Myocyte (in vitro differentiated cells): ENCODE measurements at regions not wholly inside any gene's neighbourhood (a gene's known extent, or its start where the extent isn't known, plus 50 kb on each side); places are given as distances from the start of the nearest gene placed in this dataset.
"Not testable (repeated sequence)": the region's sequence is repeated elsewhere in the genome, so short reads cannot be mapped to it uniquely, and the experiment has no call there.

Source experiments
- DNase-seq: peaks from one replicate; pipeline ENCODE4 v3.0.0-alpha.2; 2012; ENCODE audit warnings: low read depth

DNA sequence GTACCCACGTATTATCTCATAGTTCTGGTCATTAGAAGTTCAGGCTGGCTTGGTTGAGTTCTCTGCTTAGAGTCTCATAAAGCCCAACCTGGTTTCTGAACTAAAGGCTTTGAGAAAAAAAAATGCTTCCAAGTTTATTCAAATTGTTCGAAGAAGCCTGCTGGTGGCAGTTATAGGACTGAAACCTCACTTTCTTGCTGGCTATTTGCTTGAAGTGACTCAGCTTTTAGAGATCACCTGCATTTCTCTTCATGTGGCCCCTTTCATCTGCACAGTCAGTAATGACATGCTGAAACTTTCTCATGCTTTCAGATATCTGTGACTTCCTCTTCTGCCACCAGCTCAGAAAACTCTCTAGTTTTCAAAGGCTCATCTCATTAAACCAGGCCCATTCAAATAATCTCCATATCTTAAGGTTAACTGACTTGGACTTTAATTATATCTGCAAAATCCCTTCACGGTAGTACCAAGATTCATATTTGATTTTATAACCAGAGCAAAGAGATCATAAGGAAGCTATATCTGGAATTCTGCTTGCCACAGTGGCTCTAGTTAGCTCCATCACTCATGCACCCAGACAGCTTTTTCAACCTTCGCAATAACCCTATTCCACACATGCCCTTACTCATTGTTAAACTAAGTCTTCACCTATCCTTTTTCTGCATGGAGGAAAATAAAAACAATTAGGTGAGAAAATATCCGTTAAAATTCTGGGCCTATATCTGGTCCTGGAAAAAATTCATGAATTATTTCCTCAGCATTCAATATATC, 433.8 kb upstream of the CBLB start:
- DNase-seq = no peak

DNA sequence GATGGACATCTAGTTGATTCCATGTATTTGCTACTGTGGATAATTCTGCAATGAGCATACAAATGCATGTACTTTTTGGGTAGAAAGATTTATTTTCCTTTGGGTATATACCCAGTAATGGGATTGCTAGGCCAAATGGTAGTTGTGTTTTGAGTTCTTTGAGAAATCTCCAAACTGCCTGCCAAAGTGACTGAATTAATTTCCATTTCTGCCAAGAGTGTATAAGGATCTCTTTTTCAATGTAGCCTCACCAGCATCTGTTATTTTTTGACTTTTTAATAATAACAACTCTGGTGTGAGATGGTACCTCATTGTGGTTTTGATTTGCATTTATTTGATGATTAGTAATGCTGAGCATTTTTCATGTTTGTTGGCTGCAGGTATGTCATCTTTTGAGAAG, 435.0 kb upstream of the CBLB start:
- DNase-seq = no peak

DNA sequence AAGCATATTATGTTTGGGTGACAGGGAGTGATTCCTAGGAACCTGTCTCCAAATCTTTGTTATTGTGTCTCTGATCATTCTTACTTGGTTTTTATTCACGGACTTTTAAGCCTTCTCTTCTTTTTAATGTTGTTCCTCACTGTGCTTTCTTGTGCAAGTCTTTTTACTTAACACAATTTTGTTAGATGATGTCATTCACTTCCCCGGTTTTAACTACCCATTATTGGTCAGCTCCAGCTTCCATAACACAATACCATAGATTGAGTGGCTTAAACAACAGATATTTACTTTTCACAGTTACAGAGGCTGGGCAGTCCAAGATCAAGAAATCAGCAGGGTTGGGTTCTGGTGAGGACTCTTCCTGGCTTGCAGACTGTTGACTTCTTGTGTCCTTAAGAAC, 436.3 kb upstream of the CBLB start:
- DNase-seq = no peak

DNA sequence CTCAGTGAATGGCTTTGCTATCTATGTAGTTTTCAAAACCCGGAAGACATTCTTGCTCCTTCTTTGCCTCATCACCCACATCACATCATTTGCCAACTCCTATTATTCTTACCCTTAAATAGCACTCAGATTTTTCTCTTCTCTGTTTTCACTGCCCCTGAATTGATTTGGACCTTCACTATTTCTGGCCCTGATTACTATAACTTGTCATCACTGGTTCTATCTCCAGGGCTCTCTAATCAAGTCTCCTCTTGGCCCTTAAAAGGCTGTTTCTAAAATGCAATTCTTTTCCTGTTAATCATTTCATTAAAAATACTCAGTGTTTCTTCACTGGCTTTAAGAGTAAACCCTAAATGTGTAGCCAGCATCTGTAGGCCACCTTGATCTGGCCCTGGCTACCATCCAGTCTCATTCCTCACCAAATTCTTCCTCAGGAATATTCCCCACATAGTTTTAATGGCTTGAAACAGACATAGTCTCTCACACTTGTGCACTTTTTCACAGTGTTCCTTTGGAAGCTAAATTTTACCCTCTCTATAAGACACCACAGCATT, 437.1 kb upstream of the CBLB start:
- DNase-seq = no peak

GRCh38 chr3:106309274-106309673, 440.5 kb upstream of the CBLB start:
- DNase-seq = no peak

DNA sequence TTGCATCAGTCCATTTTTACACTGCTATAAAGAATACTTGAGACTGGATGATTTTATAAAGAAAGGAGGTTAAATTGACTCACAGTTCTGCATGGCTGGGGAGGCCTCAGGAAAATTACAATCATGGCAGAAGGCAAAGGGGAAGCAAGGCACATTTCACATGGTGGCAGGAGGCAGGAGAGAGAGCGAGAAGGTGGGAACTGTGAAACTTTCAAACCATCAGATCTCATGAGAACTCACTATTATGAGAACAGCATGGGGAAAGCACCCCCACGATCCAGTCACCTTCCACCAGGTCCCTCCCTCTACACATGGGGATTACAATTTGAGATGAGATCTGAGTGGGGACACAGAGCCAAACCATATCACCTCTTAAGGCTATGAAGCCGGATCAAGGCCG, 441.0 kb upstream of the CBLB start:
- not testable (repeated sequence) for DNase-seq

- DNase-seq = no peak
Observed at GRCh38 chr3:106317141-106318055, 448.6 kb upstream of the CBLB start.

GRCh38 chr3:106321438-106321837, 452.6 kb upstream of the CBLB start:
- DNase-seq = not testable (repeated sequence)

GRCh38 chr3:106323586-106323985, 454.8 kb upstream of the CBLB start:
- DNase-seq = no peak

DNA sequence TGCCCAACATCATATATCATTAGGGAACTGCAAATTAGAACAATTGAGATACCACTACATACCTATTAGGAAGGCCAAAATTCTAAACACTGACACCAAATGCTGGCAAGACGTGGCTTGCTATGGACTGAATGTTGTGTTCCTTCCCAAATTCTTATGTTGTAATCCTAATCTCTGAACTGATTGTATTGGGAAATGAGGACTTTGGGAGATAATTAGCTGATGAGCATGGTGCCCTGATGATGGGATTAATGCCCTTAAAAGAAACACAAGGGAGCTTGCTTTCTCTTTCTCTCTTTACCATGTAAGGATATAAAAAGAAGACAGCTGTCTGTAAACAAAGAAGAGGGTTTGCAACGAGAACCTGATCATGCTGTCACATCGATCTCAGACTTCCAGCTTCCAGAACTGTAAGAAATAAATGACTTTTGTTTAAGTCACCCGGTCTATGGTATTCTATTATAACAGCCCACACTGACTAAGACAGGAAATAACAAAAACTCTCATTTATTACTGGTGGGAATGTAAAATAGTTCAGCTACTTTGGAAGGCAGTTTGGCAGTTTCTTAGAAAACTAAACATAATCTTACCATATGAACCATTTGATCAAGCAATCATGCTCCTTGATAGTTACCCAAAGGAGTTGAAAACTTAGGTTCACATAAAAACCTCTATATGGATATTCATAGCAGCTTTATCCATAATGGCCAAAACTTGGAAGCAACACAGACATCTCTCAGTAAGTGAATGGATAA, 458.3 kb upstream of the CBLB start:
- DNase-seq = peak; percentile 44

- DNase-seq = no peak
Observed at GRCh38 chr3:106327696-106328025, 458.8 kb upstream of the CBLB start.

GRCh38 chr3:106328224-106328623, 459.4 kb upstream of the CBLB start:
- no peak for DNase-seq

- DNase-seq = no peak
Observed at GRCh38 chr3:106329521-106329920, 460.7 kb upstream of the CBLB start.

DNA sequence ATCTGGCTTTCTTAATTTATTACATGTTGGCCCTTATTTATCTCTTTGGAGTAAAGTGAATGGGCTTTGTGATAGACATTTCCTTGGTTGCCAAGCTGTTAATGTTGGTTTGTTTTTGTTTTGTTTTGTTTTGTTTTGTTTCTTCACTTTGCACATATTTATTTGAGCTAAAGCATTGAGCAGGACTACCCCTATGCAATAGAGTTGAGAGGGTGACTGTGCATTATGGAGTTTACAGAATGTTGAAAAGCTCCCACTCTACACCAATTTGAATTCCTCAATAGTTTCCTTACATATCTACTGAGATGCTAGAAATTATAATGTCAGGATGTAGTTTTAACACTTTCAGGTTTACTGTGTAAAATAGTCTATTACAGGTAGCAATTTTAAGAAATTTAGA, 462.8 kb upstream of the CBLB start:
- no peak for DNase-seq

GRCh38 chr3:106332129-106332528, 463.3 kb upstream of the CBLB start:
- no peak for DNase-seq

- DNase-seq = peak; percentile 68
Observed at GRCh38 chr3:106332884-106333283, 464.1 kb upstream of the CBLB start.

DNA sequence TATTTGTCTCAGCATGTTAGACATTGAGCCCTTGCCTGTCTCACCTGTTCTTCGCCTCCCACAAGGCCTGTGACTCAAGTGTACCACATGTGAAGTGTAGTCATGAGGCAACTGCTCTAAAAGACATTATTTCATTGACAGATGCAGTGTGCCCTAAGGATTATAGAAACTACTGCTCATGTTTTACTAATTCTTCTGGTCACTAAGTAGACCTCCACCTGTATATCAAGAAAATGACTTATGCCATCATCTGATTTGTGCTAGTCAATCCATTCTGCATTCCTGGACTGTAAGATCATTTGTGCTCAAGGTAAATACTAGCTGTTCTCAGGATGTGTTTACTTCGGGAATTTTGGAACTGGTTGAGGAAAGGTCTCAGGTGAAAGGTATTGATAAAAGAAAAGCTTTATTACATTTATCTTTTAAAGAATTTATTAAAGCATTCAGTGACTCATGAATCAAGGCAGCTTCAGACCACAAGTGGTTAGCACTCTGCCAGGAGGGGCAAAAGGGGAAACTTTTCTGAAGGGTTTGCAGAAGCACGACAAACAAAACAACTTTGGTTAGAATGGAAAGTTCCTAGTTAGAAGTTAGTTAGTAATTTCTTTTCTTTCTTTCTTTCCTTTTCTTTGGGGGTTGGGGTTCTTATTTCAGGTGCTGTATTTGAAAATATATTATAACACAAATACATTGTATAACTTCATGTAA, 465.3 kb upstream of the CBLB start:
- DNase-seq = peak; percentile 85

DNA sequence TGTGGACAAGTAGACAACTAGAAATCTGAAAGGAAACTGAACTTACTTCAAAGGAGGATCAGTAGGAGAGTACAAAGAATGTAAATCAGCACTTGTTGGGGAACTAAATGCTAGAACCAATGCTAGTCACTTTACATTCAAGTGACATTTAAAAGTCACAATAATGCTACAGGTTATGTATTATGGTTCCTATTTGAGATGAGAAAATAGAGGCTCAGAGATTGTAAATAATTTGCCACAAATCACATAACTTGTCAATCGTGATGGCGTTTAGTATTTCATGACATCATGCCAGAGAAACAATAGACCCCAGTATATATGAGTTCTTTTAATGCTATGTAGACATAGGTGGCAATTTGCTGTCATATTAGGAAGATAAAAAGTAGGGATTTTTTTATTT, 467.8 kb upstream of the CBLB start:
- DNase-seq = no peak

- no peak for DNase-seq
Observed at GRCh38 chr3:106337116-106337515, 468.3 kb upstream of the CBLB start.

GRCh38 chr3:106338582-106339214, 469.9 kb upstream of the CBLB start:
- DNase-seq = peak; percentile 64
